GM19468 (cell line): ENCODE measurements at regions not wholly inside any gene's neighbourhood (a gene's known extent, or its start where the extent isn't known, plus 50 kb on each side); places are given as distances from the start of the nearest gene placed in this dataset.

Experiments
- ATAC-seq: cut with Tn5 transposase; IDR thresholded peaks from one replicate; pipeline ENCODE4 v1.9.1; 2021; ENCODE audit warnings: mild to moderate bottlenecking, moderate library complexity, moderate number of reproducible peaks; ENCODE audit not compliant: unreplicated experiment; ENCODE audit errors: extremely low read depth

- ATAC-seq: no peak
Measured at GRCh38 chrX:4435905-4436304, 722.5 kb upstream of the PRKX start.

DNA sequence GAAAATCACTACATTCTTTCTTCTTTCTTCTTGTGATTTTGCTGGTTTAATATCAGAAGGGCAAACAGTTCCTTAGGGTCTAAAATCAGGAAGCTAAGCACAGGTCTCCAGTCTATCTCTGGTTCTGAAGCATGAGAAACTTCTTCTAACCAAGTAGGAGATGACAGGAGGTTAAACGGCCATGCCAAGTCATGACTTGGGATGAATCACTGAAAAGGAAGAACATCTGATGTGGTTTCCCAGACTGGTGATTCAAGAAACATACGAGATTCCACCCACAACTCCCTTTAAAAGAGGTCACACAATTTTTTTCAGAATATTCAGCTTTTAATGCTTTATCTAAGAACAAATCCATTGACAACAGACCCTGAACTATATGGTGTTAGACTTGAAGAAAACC lies 684.0 kb upstream of the PRKX start:
- ATAC-seq: no peak

GRCh38 chrX:4382273-4382672 lies 668.8 kb upstream of the PRKX start:
- ATAC-seq: no peak

DNA sequence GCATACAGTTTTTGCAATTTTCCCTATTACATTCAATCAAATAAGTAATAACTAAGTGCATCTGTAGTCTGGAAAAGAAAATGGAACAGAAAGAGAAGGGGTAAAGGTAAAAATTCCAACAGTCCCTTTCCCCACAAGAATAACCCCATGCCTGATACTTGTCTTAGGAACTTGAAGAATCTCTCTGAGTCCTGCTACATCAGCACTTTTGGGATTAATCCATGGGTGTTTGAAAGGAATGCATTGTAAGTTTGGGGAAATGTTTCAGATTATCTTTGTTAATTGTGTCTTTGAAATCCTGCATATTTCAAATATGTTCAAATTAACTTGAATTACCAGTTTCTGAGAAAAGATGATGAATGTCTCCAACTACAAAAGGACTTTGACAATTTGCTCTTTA lies 667.3 kb upstream of the PRKX start:
- no peak for ATAC-seq

GRCh38 chrX:4379071-4379470 lies 665.6 kb upstream of the PRKX start:
- no peak for ATAC-seq

GRCh38 chrX:4373791-4374190 lies 660.3 kb upstream of the PRKX start:
- no peak for ATAC-seq

GRCh38 chrX:4358577-4358976 lies 645.1 kb upstream of the PRKX start:
- no peak for ATAC-seq

GRCh38 chrX:4322916-4323315 lies 609.5 kb upstream of the PRKX start:
- no peak for ATAC-seq

GRCh38 chrX:4320436-4320947 lies 607.0 kb upstream of the PRKX start:
- no peak for ATAC-seq

- no peak for ATAC-seq
Measured at GRCh38 chrX:4315891-4316290, 602.4 kb upstream of the PRKX start.

DNA sequence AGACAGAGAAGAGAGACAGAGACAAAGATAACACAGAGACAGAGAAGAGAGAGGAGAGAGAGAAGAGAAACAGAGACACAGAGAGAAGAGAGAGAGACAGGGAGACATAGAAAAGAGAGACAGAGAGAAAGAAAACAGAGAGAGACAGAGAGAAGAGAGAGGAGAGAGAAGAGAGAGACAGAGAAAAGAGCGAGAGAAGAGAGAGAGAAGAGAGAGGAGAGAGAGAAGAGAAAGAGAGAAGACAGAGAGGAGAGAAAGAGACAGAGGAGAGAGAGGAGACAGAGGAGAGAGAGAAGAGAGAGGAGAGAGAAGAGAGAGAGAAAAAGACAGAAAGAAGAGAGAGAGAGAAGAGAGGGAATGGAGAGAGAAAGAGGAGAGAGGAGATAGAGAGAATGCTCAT lies 601.1 kb upstream of the PRKX start:
- no peak for ATAC-seq

- no peak for ATAC-seq
Measured at GRCh38 chrX:4277122-4277521, 563.7 kb upstream of the PRKX start.

- ATAC-seq: no peak
Measured at GRCh38 chrX:4268676-4269075, 555.2 kb upstream of the PRKX start.

- ATAC-seq: no peak
Measured at GRCh38 chrX:4265036-4265435, 551.6 kb upstream of the PRKX start.

GRCh38 chrX:4263030-4263803 lies 549.8 kb upstream of the PRKX start:
- ATAC-seq: no peak

- no peak for ATAC-seq
Measured at GRCh38 chrX:4253092-4253491, 539.6 kb upstream of the PRKX start.

GRCh38 chrX:4249401-4249800 lies 536.0 kb upstream of the PRKX start:
- no peak for ATAC-seq

DNA sequence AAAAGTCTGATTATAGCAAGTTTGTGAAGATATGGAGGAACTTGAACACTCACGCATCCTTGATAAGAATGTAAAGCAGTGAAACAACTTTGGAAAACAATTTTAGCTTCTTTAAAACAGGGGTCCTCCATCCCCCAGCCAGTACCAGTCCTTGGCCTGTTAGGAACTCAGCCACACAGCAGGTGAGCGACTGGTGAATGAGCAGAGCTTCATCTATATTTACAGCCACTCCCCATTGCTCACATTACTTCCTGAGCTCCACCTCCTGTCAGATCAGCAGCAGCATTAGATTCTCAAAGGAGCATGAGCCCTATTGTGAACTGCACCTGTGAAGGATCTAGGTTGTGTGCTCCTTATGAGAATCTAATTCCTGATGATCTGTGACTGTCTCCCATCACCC lies 530.3 kb upstream of the PRKX start:
- no peak for ATAC-seq

DNA sequence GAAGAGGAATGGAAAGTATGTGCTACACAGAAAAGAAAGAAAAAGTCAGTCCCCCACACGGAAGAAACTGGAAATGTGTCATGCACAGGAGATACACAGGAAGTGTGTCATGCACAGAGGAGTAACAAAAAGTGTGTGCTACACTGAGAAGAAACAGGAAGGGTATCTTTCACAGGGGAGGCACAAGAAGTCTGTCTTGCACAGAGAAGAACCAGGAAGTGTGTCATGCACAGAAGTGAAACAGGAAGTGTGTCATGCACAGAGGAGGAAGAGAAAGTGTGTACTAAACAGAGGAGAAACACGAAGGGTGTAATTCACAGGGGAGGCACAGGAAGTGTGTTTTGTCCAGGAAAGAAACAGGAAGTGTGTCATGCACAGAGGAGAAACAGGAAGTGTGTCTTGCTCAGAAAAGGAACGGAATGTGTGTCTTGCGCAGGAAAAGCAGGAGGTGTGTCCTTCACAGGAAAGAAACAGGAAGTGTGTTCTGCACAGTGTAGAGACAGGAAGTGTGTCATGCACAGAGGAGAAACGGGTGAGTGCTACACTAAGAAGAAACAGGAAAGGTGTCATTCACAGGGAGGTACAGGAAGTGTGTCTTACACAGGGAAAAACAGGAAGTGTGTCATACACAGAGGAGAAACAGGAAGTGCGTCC lies 527.2 kb upstream of the PRKX start:
- ATAC-seq: no peak

- no peak for ATAC-seq
Measured at GRCh38 chrX:4239650-4240540, 526.4 kb upstream of the PRKX start.

- ATAC-seq: no peak
Measured at GRCh38 chrX:4238916-4239315, 525.5 kb upstream of the PRKX start.
